T1000 (cell line): ENCODE measurements at regions not wholly inside any gene's neighbourhood (a gene's known extent, or its start where the extent isn't known, plus 50 kb on each side); places are given as distances from the start of the nearest gene placed in this dataset.
"Not testable (repeated sequence)": the region's sequence is repeated elsewhere in the genome, so short reads cannot be mapped to it uniquely, and the experiment has no call there.

Experiments used
- DNase-seq: peaks from one replicate; lab custom pipeline; 2025; ENCODE audit warnings: mixed read lengths; lab: John Stamatoyannopoulos, UW

DNA sequence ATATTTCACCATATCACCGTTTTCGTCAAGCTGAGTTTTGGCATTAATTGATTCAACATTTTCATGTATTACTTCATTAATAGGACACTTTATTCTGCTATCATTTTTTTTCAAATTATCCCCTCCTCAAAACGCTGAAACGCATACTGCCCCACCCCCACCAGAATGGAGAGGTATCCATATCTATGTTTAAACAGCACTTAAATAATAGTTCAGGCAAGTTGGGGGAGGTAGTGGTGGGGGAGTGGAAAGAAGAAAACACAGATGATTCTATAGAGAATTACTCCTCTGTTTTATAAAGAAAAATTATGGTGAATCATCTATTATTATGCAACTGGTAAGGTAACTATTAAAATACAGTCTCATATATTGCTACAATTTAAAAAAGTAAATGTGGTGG lies 314.4 kb upstream of the ZEB2 start:
- DNase-seq, result no peak

DNA sequence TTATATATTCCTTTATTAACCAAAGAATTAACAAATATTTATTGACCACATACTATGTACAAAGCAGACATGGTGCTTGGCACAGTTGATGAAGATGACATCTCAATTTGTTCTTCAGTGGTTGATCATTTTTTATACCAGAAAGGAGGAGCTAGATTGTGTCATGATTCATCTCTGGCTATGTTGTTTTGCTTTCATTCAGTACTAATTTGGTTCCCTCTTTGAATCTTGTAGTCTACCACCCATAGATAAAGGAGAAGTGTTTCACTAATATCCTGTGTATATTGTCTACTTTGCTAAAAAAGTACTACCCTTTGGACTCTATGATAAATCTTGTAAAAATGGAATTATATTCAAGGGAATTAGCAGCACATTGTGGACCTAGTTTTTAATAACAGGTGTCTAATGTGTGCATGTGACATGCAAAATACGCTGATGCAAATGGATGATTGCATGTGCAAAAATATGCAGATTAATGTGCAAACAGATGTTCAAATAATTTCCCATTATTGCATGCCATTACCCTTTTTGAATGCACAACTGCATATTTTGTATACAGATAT lies 313.2 kb upstream of the ZEB2 start:
- no peak for DNase-seq

DNA sequence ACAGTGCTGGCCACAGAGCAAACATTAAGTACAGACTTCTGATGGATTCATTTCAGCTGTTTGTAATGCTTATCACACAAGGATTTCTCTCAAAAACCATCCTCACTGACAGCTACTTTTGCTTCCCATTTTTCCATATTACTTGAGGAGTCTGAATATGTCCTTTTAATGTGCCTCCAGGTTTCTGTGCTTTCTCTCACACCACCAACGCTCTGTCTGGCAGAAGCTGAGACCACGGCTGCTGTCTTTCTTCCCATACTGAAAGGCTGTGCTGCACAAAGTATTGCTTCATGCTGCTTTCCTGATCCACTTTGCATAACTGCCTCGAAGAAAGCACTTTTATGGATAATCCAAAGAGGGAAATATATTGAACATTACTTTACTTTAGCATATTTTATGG lies 312.1 kb upstream of the ZEB2 start:
- no peak for DNase-seq

DNA sequence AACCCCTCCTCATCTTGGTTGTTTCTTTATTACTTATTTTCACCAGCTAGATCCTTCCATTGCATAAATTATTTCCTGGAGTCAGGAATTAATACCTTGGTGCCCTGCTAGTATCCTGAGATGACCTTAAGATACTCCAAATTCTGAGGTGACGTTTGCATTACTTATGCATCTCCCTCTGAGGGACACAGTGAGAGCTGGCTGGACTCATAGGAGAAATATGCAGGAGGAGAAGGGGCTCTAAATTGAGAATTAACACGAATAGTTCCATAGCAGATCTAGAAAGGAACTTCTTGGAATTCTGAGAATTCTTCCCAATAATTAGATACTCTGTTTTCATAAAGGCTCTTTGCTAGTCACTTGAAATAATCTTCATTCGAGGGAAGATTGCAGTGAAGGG lies 310.6 kb upstream of the ZEB2 start:
- no peak for DNase-seq

DNA sequence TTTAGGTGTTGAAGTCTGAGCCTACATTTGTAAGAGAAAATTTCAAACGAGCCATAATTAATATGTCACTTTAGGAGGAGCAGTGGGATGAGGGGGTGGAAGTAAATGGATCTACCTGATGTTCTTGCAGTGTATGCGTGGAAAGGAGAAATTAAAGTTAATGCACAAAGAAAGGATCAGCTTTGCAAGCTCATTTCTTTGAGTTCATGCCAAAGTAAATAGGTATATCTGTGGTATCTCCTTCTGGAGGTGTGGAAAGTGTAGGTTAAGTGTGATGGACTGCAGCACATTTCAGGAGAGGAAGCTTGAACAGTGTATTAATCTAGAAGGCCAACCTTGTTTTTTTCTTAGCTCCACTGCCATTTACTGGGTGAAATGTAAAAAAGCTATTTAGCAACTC lies 307.5 kb upstream of the ZEB2 start:
- no peak for DNase-seq

DNA sequence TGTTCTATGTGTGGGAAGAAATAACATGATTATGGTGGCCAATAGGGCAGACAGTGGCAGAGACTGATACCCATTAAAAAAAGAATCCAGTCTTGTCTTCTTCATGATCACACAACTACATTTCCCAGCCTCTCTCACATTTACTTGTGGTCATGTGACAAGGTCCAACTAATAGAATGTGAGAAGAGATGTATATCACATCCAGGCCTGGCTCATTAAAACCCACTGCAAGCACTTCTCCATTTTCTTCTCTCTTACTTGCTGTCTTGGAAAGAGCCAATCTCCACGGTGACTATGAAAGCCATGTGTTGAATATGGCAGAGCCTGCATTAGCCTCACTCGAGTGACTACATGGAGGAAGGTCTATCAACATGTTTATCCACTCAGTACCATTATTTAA lies 306.2 kb upstream of the ZEB2 start:
- DNase-seq, result no peak

DNA sequence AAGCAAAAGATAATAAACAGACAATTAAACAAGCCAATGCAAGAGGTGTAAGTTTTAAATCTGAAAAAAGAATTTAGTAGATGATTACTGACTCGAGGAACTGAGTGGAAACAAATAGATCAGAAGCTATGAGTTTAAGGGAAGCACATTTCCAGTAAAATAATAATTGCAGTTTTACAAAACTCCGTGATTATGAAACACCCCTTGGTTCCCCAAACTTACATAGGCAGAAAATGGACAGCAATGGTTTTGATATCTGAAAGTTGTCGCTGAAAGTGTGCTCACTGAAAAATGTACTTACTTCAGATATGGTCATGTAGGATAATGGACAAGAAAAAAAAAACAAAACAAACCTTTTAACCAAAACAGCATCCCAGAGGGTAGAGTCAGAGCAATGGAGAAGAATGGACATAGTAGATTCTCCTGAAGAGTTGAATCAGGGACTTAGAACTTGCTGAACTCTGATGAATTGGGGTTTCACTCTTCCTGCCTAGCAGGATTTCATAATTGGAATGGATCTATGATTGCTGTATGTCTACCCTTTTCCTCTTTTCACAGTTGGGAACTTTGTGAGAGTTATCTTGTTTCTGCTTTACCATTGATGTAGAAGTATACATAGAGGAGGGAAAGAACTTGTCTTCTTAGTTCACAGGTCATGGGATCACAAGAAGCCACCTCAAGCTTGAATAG lies 305.6 kb upstream of the ZEB2 start:
- no peak for DNase-seq

DNA sequence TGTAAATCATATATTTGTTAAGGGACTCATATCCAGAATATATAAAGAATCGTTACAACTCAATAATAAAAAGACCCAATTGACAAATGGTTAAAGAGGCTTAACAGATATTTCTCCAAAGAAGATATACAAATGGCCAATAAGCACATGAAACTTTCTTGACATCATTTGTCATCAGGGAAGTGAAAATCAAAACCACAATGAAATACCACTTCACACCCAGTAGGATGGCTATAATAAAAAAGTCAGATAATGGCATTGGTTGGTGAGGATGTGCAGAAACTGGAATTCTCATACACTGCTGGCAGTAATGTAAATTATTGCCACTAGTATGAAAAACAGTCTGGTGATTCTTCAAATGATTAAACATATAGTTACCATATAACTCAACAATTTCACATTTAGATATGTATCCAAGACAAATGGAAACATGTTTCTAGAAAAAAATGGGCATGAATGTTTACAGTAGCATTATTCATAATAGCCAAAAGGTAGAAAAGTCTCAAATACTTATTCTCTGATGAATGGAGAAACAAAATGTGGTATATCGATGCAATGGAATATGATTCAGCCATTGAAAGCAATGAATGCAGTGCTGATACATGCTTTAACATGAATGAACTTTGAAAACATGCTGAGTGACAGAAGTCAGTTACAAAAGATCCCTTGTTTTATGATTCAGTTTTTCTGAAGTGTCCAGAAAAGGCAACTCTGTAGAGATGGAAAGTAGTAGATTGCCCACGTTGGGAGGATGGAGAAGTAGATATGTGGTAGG lies 304.6 kb upstream of the ZEB2 start:
- no peak for DNase-seq

DNA sequence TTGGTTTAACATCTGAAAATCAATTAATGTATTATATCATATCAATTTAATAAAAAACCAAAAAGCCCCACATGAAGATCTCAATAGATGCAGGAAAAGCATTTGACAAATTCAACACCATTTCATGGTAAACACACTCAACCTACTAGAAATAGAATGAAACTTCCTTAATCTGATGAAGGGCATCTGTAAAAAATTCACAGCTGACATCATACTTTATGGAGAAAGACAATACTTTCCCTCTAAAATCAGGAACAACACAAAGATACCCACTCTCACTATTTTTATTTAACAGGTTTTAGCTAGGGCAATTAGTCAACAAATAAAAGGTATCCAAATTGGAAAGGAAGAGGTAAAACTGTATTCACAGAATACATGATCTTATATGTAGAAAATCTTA lies 303.0 kb upstream of the ZEB2 start:
- DNase-seq, result no peak

DNA sequence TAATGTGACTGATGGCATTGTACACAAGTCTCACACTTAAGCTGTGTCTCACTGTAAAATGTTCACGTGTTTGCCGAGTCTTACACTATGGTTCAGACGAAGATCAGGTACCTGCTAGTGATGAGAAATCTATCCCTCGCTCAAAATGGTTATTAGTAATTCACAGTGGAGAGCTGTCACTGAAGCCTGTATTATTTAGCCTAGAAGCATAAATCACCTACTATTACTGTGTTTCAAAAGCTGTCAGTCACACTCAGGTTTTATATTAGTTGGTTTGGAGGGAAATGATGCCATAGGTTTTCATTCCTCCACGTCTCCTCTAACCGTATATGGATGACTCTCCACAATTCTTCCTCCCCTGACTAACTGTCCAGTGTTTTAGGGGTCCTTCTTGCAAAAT lies 292.4 kb upstream of the ZEB2 start:
- no peak for DNase-seq

DNA sequence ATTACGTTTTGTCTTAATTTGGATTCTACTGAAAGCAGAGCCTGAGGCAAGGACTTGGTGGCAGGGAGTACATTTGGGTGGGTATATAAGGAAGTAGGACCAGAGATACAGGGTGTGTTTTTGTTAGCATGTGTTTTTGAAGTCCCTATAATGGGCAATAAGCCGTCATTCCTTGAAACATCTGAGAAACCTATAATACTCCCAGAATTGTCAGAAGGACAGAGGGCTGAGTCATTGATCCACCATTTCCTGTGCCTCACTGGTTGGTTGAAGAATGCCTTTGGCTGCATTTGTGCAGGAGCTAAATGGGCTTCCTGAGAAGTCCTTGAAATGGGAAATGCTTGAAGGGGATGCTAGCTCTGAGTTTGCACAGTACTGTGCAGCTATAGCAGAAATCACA lies 281.8 kb upstream of the ZEB2 start:
- DNase-seq, result no peak

DNA sequence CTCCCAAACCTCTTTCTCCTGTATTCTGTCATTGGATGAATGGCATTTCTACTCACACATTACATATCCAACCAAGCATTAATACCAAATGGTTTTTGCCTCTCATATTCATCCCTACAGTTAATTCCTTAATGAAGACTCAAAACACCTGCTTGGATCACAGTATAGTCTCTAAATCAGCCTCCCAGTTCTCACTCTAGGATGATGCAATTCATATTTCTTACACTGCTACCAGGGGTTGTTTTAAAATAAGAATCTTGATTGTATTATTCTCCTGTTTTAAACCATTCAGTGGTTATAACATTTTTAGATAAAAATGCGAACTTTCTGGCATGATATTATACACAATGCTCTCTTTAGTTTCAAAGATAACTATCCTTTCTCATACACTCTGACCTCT lies 281.4 kb upstream of the ZEB2 start:
- DNase-seq, result no peak

DNA sequence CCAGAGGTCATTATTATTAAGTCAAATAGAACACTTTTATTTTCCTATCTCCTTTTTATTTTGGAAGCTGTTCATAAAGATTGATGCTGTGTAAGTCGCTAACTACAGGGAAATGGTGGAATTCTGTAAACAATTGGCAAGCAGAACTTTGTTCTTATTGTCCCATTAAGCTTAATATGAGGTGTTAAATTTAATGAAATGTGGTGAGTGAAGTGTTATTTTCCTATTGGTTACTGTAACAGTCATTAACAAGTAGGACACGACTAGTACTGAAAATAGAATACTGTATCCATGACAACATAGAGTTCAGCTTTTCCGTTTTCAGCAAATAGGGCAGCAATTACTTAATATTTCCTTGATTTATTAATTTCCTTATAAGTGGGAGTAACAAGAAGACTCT lies 279.1 kb upstream of the ZEB2 start:
- no peak for DNase-seq

DNA sequence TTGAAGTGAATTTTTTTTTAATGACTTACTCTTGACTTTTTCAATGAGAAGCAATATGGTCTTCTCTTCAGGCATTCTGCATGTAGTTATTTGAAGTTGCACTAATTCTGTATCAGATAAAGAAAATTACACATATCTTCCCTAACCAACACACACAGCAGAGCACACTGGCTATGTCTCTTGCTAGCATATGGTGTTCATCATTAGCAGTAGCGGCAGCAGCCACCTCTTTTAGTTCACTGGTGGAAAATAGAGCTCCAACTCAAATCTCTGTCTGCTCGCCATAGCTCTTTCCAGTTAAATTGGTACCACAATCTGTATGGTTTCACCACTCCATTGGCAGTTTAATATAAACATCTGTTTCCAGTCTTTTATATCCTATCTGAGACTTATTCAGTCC lies 278.1 kb upstream of the ZEB2 start:
- no peak for DNase-seq

DNA sequence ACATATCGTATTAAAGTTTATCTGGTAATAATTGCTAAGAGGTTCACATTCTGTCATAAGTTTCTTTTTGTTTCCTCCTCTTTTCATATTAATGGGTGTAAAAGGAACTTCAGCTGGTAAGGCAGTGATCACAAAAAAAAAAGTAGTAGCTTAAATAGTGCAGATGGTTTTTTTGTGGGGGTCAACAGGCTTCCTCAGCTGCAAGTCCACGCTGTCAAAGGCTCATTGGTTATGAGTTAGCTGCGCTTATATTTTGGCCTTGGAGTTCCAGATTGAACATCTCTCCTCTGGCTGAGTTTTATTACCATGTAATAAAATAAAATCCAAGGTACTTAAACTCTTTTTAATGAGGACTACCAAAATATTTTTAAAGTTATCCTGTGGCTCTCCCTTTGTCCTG lies 277.0 kb upstream of the ZEB2 start:
- DNase-seq, result no peak

DNA sequence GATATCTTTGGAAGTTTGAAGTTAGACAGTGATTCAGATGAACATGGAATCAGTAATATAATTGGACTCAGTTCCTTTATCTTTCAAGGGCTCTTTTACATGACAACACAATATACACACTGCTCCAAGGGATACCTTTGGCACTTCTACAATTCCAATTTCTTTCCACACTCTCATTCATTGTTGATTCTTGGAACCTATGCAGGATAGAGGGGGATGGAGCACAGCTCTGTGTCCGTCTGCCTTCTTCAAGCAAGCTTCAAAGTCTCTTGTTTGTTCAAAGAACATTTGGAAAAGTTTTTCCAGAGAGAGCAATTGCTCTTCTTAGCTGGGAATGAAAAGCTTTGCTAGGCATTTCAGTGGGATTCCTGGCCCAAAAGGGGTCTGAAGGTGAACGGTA lies 276.2 kb upstream of the ZEB2 start:
- DNase-seq, result no peak

DNA sequence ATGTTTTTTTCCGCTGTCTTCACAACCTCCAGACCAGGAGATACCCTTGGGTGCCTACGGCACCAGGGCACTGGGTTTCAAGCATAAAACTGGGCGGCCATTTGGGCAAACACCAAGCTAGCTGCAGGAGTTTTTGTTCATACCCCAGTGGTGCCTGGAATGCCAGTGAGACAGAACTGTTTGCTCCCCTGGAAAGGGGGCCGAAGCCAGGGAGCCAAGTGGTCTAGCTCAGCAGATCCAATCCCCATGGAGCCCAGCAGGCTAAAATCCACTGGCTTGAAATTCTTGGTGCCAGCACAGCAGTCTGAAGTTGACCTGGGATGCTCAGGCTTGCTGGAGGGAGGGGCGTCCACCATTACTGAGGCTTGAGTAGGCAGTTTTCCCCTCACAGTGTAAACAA lies 265.3 kb upstream of the ZEB2 start:
- no peak for DNase-seq

DNA sequence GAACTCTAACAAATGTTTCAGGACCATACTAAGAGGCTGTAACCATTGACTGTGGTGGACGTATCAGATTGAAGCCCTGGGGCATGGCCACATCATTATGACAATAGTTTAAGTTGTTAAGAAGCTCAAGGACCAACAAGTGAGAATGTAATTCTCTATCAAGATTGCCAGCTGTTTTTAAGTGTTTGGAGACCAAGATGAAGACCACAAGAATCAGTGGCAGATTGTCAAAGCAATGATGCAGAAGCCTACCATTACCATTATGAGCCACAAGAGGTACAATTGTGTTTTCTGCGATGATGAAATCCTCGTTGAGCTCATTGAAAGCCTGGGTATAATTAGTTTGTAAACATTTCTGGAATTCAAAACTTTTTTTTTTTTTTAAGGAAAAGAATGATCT lies 261.1 kb upstream of the ZEB2 start:
- DNase-seq, result no peak

DNA sequence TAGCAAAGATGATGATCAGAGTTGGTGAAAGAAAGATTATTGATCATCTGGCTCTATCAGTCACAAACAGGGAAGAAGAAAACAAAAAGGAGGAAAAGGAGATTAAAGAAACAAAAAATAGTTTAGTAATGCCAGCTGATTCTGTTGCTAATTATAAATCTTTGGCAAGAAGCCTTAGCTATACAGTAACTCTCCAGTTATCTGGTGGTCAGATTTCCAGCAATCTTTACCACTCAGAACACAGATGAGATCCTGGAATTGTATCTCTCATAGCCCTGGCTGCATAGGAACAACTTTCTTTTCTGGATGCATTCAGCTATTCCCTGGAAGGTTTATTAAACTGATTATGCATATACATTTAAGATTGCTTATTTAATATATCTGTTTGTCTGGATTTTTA lies 256.8 kb upstream of the ZEB2 start:
- DNase-seq, result no peak

DNA sequence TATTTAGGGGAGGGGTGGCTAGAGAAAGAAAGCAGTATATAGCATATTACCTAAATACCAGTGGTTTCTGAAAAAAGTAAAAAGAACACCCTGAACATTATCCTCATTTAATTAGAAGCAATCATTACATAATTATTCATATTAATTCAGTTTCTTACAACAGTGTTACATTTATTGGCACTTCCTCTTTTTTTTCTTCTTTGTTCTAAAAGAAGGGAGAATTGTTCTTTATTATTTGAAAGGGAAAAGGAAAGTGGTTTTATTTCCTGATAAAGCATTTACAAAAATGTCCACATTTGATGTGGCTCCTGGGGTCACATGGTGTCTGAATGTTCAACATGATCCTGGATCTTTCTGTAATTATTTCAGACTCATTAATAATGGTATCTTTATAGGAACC lies 254.9 kb upstream of the ZEB2 start:
- DNase-seq, result no peak

DNA sequence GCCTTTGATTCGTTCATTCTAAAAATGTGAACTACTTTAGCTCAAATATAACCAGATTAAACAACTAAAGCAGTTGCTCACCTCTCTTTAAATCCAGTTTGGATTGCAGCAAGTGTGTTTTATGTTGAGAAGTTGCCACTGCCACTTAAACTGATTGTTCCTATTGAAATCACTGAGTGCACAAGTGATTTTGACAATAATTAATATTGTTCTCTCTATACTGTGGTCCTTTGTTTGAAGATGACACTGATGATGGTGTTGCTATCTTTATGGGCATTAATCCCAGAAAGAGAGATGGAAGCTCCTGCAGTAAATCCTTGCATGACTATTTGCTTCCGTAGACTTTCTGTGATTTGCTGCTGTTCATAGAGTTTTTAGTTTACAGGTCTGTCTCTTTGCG lies 251.4 kb upstream of the ZEB2 start:
- no peak for DNase-seq

DNA sequence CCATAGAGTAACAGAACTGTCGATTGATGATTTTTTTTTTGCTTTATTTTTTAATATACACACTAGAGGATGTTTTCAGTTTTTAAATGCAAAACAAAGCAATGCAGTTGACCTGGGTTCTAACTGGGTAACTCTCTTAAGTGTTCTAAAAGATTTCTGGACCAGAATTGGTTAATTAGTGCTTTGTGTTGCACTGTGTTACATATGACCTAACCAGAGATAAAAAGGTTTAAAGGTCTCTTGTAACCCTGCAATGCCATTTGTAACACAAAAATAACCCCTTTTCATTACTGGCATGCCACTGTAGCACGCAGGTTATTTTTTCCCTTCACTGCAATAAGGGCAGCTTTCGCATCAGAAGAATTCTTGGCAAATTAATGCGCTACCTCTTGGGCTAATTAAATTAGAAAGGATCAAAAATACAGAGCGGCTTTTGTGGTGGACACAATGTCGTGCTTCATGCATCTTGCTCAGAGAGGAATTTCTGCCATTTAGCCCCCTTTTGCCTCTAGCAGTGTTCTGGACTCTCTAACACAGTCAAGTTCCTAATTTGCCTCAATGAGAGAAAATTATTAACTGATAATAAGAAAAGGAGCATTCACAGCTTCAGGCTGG lies 250.8 kb upstream of the ZEB2 start:
- DNase-seq, result no peak

DNA sequence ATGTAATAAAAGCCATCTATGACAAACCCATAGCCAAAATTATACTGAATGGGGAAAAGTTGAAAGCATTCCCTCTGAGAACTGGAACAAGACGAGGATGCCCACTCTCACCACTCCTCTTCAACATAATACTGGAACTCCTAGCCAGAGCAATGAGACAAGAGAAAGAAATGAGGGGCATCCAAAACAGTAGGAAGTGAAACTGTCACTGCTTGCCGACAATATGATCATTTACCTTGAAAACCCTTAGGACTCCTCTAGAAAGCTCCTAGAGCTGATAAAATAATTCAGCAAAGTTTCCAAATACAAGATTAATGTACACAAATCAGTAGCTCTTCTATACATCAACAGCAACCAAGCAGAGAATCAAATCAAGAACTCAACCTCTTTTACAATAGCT lies 241.0 kb upstream of the ZEB2 start:
- DNase-seq, result not testable (repeated sequence)
